GM19035 (cell line): ENCODE measurements at regions not wholly inside any gene's neighbourhood (a gene's known extent, or its start where the extent isn't known, plus 50 kb on each side); places are given as distances from the start of the nearest gene placed in this dataset.

ENCODE experiments used
- ATAC-seq: cut with Tn5 transposase; IDR thresholded peaks from one replicate; pipeline ENCODE4 v1.9.1; 2021; ENCODE audit not compliant: unreplicated experiment

- no peak for ATAC-seq
These were observed 1058.1 kb downstream of the RAPGEF2 start for GRCh38 chr4:160161026-160161425.

DNA sequence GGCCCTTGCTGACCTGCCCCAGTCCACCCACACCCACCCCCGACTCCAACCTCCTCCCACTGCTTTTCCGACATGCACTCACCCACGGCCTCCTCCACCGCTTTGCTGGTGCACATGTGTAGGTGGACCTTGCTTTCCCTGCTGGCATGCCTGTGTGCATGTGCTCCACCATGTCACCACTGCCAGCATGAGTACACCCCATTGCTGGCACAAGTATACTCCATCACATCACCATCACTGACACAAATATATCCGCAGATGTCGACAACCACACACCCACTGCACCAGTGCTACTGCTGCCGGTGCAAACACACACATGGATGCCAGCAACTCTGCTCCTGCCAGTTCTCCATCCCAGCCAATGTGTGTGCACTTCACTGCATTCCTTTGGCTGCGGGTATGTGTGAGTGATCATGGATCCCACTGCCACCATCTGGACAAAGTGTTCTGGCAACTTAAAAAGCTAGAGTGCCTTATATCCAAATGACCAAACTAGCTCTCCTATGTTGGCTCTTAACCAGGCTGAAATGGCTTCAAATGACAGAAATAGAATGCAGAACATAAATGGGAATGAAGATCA lies 1072.3 kb downstream of the RAPGEF2 start:
- ATAC-seq = no peak

DNA sequence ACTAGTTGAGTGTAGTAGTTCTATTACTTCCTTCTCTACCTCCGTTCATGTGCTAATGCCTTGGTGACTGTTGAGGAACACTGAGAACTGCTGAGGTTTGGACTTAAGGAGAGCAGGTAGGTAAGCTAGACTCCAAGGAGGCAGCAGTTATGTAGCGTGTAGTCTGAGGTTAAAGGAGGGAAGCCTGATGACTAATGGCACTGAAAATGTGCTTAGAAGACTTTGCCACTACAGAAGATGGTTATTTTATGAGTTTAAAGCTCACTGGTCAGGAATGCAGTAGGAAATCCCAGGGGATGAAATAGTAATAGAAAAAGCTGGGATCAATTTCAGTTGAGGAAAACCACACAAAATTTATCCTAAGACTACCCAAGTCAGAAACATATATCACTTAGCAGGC lies 1077.3 kb downstream of the RAPGEF2 start:
- no peak for ATAC-seq

GRCh38 chr4:160182727-160183126 lies 1079.8 kb downstream of the RAPGEF2 start:
- ATAC-seq = no peak

- ATAC-seq = no peak
These were observed 1082.0 kb downstream of the RAPGEF2 start for GRCh38 chr4:160184884-160185283.

- no peak for ATAC-seq
These were observed 1090.9 kb downstream of the RAPGEF2 start for GRCh38 chr4:160193787-160194186.

GRCh38 chr4:160194716-160195115 lies 1091.8 kb downstream of the RAPGEF2 start:
- no peak for ATAC-seq

DNA sequence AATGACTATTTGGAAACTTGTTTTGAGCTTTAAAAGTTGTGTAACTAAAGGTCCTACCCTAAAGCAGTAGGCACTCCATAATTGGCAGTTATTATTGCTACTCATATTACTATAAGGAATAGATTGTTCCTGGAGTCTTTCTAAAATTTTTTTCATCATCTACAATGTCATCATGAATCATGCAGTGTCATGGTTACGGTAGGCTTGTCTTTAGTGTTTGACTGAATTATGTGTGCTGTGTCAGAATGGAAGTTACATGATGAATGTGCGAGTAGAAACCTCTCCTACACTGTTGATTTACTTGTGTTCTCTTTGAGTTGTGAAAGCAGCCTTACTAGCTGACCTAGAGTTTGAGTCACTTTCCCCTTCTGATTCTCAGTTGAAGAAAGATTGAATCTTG lies 1099.9 kb downstream of the RAPGEF2 start:
- no peak for ATAC-seq

GRCh38 chr4:160212078-160212477 lies 1109.2 kb downstream of the RAPGEF2 start:
- ATAC-seq = no peak

DNA sequence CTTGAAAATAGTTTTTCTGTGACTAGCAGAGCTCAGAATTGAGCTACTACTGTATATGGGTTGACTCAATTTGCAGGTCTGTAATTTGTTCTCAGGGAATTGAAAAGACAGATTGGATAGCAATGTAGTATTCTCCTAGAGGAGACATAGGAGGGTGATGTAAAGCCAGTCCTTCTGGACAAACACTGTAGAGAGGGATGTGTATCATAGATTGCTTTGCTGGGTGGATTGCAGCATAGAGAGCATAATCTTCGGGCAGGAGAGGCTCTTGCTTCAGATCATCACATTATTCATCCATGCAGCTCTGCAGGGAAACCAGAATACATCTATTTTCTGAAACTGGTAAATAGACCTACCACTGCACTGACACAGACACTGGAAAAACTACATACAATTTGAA lies 1110.5 kb downstream of the RAPGEF2 start:
- ATAC-seq = no peak

DNA sequence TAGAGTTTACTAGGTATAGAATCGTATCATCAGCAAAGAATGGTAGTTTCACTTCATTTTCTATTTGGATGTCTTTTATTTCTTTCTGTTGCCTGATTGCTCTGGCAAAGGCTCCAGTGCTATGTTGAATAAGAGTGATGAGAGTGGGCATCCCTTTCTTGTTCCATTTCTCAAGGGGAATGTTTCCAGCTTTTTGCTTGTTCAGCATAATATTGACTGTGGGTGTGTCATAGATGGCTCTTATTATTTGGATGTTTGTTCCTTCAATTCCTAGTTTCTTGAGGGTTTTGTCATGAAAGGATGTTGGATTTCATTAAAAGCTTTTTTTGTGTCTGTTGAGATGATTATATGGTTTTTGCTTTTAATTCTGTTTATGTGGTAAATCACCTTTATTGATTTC lies 1114.5 kb downstream of the RAPGEF2 start:
- no peak for ATAC-seq

GRCh38 chr4:160224049-160224448 lies 1121.2 kb downstream of the RAPGEF2 start:
- no peak for ATAC-seq

DNA sequence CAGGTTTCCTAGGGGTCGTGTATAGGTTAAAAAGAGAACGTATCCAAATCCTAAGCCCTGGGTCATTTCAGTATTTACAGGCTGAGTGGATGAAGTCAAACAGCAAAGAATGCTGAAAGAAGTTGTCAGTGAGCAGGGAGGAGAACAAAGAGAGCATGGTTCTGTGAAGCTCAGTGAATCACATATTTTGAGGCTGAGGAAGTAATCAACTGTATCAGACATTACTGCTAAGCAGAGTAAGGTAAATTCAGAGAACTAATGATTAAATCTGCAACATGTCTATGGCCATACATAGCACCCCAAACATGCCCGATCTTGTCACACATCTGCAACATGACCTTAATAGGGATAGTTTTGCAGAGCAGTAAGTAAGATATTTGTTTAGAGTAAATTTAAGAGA lies 1130.3 kb downstream of the RAPGEF2 start:
- no peak for ATAC-seq

- no peak for ATAC-seq
These were observed 1132.4 kb downstream of the RAPGEF2 start for GRCh38 chr4:160235285-160235684.

DNA sequence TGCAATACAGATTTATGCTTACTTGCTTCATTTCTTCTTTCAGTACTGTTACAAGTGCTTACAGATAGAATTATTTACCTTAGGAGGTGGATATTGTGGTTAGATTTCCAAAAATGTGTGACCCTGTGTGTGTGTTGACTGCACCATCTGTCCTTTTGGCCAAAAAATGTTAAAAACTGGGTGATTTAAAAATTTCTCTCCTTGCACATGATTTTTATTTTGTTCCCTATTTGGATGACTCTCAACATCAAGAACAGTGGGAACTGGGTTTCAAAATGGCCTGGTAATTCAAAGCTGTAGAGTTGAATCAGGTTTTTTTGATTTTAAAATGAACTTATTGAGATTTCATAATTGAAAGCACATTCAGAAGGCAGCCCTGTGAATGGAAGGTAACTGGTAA lies 1132.9 kb downstream of the RAPGEF2 start:
- ATAC-seq = no peak

GRCh38 chr4:160238790-160239189 lies 1135.9 kb downstream of the RAPGEF2 start:
- ATAC-seq = no peak

GRCh38 chr4:160247091-160247656 lies 1144.3 kb downstream of the RAPGEF2 start:
- ATAC-seq = no peak

DNA sequence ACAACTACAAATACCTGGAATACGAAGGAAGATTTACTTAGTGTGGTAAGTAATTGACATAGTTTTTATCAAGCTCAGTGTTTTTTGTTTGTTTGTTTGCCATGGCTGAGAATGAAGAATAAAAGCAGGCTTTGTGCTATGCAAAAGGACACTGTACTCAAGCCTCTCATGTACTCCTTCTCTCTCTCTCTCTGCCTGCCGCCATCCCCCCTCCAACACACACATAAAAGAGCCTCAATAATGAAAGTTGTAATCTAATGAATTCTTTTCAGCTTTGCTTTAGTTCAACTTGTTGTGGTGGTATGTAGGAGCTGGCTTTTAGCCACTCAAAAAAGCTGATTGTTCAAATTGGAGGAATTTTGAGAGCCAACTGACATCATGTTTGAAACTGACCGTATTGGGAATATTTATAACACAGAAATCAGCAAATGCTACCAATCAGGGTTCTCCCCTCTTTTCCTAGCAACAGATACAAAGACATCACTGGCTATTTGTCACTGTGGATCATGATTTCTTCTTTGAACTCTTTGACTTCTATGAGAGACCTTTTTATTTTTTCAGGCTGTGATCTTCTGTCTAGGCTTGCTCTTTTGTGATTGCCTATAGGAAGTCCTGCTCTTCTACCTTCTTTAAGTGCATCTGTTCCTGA lies 1148.8 kb downstream of the RAPGEF2 start:
- no peak for ATAC-seq

DNA sequence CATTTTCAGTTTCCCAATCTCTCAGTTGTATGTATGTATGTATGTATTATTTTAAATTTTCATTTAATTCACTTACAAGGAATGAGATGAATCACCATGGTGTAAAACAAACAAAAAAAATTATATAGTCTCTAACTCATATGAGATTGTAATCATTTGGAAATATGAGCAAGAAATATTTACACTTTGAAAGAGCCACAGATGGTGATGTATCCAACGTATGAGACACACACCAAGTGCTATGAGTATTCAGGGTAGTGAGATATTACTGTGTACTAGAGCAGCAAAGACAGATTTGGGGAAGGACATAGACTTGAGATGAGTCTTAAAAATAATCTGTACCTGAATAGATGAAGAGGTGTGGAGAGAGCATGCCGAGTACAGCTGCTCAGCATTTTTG lies 1154.4 kb downstream of the RAPGEF2 start:
- ATAC-seq = no peak

DNA sequence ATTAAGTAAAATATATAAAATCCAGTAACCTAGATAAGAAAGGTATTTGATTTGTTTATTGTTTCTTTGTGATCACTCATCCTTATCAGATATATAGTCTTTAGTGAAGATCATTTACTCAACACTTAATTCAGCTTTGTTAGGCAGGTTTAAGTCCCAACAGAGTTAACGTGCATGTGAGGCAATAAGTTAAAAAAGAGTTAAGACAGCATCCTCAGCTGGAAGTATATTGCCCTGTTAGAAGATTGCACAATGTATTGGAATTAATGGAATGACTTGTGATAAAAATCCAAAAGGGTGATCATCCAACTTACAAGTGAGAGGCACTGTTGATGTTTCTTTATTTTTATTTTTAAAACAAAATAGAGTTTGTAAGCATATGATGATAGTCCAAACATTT lies 1162.1 kb downstream of the RAPGEF2 start:
- no peak for ATAC-seq

DNA sequence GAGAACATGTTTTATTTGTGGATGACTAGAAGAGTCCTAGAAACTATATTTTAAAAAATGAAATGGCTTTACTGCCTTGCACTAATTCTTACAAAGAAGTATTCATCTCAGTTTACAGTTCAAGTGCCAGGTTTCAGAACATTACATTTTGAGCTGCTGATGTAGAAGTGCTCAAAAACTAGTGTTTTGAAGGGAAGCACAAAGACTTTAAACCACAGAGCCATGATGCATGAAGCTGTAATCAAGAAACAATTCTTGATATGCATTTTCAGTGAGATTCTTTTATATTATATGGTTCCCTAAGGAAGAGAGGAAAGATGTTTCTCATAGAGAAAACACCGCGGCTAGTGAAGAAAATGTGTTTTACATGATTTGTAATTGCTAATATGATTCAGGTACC lies 1163.0 kb downstream of the RAPGEF2 start:
- ATAC-seq = no peak

DNA sequence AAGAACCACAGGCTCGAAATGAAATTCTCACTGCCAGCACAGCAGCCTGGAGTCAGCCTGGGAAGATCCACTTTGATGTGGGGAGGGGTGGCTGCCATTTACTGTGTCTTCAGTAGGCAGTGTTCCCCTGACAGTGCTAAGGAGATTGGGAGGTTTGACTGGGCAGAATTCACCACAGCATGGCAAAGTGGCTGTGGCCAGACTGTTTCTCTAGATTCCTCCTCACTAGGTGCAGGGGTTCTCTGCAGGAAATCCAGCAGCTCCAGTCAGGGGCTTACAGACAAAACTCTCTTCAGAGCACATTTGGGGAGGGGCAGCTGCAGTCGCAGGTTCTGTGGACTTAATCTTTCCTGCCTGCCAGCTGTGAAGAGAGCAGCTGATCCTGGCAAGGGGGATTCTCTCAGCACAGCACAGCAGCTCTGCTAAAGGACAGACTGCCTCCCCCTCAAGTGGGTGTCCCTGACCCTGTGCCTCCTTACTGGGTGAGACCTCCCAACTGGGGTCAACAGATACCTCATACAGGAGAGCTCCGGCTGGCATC lies 1174.0 kb downstream of the RAPGEF2 start:
- no peak for ATAC-seq

DNA sequence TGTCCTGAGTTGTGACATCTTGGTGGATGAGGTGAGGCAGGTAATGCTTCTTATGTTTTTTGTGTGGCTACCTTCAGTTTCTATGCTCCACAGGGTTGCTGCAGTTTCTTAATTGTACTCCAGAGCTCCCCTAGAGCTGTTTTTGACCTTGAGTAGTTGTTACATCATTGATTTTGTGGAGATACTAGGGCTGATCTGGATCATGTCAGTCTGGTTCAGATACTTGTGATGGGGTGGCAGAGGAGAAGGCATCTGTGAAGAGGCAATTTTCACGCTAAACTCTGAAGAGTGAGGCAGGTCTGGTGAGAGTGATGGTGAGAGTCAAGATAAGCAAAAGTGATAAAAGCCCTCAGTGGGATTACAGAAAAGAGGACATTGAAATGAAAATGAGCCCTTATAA lies 1180.2 kb downstream of the RAPGEF2 start:
- no peak for ATAC-seq
